ENCODE measurements at regions not wholly inside any gene's neighbourhood (a gene's known extent, or its start where the extent isn't known, plus 50 kb on each side); places are given as distances from the start of the nearest gene placed in this dataset.
A peak's percentile ranks its signal among the peaks of the same experiment; 100 is the strongest.

DNA sequence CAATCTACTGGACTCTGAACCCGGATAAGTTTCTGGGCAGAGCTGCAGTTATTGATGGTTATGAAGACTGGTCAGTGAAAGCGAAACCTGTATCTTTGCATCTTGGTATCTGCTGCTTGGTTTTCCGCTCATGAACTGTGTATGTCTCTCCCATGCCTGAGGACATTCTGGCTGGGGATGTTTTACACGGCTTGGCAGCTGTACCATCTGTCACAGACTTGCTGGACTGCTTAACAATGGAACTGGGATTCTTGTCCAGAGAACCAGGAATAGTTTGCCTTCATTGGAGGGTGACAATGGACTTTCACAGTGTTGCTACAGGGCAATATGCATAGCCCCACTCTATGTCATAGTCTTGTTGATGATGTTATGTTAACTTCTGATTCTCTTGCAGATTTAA lies 119.9 kb upstream of the TMEM106B start:
- peaks cover 3% of the 10 kb centered on the region for H3K9me3 ChIP-seq (ENCODE audit: control insufficient read depth, low read depth, low read length)
- no peaks in the 10 kb centered on the region for H3K36me3 ChIP-seq (ENCODE audit: control insufficient read depth, insufficient read depth, low read length)
- H3K4me1 ChIP-seq (ENCODE audit: control insufficient read depth, insufficient read depth, low read length), result peaks cover 4% of the 10 kb centered on the region
- H3K4me3 ChIP-seq (ENCODE audit: low read length), result no peak overlapping the region
- no peak for DNase-seq
- no CpG with 5 or more reads among the region's 4 CpGs for WGBS (ENCODE audit: insufficient coverage, low lambda C conversion rate)
- no peaks in the 10 kb centered on the region for H3K27me3 ChIP-seq (ENCODE audit: control insufficient read depth, insufficient read depth, low read length)
- H3K27ac ChIP-seq (ENCODE audit: low read length), result peak overlapping the region; percentile 10

DNA sequence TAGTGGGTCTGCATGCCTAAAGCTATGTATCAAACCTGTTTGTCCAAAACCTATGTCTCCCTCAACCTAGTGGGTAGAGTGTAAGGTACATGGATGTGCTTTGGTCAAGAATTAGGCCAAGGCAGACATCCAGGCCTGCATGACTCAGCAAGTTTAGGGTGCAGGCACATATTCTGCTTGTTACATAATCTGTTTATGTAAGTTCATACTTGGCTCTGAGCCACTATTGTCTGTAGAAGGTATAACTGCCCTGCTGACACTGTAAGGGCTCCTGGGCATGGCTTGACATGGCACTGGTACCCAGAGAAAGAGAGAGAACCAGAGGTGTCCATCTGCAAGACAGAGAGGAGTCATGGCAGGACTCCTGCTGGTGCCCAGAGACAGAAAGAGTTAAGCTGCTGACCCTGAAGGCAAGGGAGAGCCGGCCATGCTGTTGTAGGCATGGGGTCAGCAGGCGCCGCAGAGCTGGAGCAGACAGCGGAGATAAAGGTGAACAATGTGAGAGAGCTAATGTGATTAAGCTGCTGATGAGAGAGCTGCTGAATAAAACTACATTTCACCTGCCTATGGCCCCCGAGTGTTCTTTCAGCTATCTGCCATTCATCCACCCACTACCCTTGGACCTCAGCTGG lies 118.5 kb upstream of the TMEM106B start:
- Histone ChIP-seq H3K4me1 (ENCODE audit: control insufficient read depth, insufficient read depth, low read length) (peaks cover 4% of the 10 kb centered on the region), H3K4me3 (ENCODE audit: low read length) (no peak overlapping the region), H3K9me3 (ENCODE audit: control insufficient read depth, low read depth, low read length) (no peaks in the 10 kb centered on the region), H3K27me3 (ENCODE audit: control insufficient read depth, insufficient read depth, low read length) (no peaks in the 10 kb centered on the region), H3K27ac (ENCODE audit: low read length) (no peak overlapping the region), H3K36me3 (ENCODE audit: control insufficient read depth, insufficient read depth, low read length) (no peaks in the 10 kb centered on the region)
- WGBS (ENCODE audit: insufficient coverage, low lambda C conversion rate), result 95% methylated on average over 3 of the region's 5 CpGs
- no peak for DNase-seq

GRCh38 chr7:12093365-12093764 lies 117.7 kb upstream of the TMEM106B start:
- Histone ChIP-seq H3K4me3 (ENCODE audit: low read length) (no peak overlapping the region), H3K27me3 (ENCODE audit: control insufficient read depth, insufficient read depth, low read length) (no peaks in the 10 kb centered on the region), H3K27ac (ENCODE audit: low read length) (no peak overlapping the region), H3K36me3 (ENCODE audit: control insufficient read depth, insufficient read depth, low read length) (no peaks in the 10 kb centered on the region), H3K9me3 (ENCODE audit: control insufficient read depth, low read depth, low read length) (no peaks in the 10 kb centered on the region), H3K4me1 (ENCODE audit: control insufficient read depth, insufficient read depth, low read length) (peaks cover 4% of the 10 kb centered on the region)
- no CpG with 5 or more reads among the region's 1 CpG for WGBS (ENCODE audit: insufficient coverage, low lambda C conversion rate)
- DNase-seq, result no peak

DNA sequence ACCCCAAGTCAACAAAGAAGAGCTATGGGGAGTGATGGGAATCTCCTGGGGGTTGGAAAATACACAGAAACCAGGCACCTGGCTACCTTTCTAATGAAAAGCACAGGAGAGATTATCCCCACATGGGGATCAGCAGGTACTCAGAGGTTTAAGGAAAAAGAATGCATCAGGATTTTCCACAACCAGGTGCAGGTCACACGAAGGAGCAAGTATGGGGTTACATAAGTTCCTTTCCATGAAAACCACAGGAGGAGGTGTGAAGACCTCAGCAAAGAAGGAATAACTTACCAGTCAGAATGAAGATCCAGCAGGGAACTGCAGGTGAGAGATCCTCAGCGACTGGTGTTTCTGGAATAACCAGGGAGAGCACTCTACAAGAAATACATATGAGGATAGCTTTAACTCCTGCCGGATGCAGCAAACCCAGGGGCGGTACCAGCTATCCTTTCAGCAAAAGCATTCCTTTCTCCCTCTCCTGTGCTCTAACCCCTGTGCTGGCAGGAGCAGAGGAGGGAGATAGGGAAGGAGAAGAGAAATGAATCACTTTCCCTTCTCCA lies 116.7 kb upstream of the TMEM106B start:
- Histone ChIP-seq H3K27ac (ENCODE audit: low read length) (no peak overlapping the region), H3K27me3 (ENCODE audit: control insufficient read depth, insufficient read depth, low read length) (no peaks in the 10 kb centered on the region), H3K9me3 (ENCODE audit: control insufficient read depth, low read depth, low read length) (no peaks in the 10 kb centered on the region), H3K36me3 (ENCODE audit: control insufficient read depth, insufficient read depth, low read length) (no peaks in the 10 kb centered on the region), H3K4me3 (ENCODE audit: low read length) (no peak overlapping the region), H3K4me1 (ENCODE audit: control insufficient read depth, insufficient read depth, low read length) (peaks cover 4% of the 10 kb centered on the region)
- WGBS (ENCODE audit: insufficient coverage, low lambda C conversion rate), result no CpG with 5 or more reads among the region's 4 CpGs
- no peak for DNase-seq

DNA sequence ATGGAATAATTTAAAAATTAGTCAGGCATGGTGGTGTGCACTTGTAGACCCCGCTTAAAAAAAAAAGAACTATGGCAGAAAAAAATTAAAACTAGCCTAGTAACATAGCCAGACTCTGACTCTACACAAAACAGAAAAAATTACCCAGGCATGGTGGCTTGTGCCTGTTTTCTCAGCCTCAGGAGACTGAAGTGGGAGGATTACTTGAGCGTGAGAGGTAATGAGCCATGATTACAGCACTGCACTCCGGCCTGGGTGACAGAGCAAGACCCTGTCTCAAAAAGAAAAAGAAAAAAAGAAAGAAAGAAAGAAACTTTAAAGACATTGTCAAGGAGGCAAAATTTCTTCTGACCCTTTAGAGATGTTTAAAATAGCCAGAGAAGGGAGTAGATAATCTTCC lies 109.0 kb upstream of the TMEM106B start:
- 82% methylated on average over 3 of the region's 3 CpGs for WGBS (ENCODE audit: insufficient coverage, low lambda C conversion rate)
- Histone ChIP-seq H3K4me1 (ENCODE audit: control insufficient read depth, insufficient read depth, low read length) (no peaks in the 10 kb centered on the region), H3K27ac (ENCODE audit: low read length) (no peak overlapping the region), H3K36me3 (ENCODE audit: control insufficient read depth, insufficient read depth, low read length) (no peaks in the 10 kb centered on the region), H3K9me3 (ENCODE audit: control insufficient read depth, low read depth, low read length) (no peaks in the 10 kb centered on the region), H3K27me3 (ENCODE audit: control insufficient read depth, insufficient read depth, low read length) (no peaks in the 10 kb centered on the region), H3K4me3 (ENCODE audit: low read length) (no peak overlapping the region)
- no peak for DNase-seq

- Histone ChIP-seq H3K27me3 (ENCODE audit: control insufficient read depth, insufficient read depth, low read length) (no peaks in the 10 kb centered on the region), H3K4me1 (ENCODE audit: control insufficient read depth, insufficient read depth, low read length) (no peaks in the 10 kb centered on the region), H3K27ac (ENCODE audit: low read length) (no peak overlapping the region), H3K4me3 (ENCODE audit: low read length) (no peak overlapping the region), H3K9me3 (ENCODE audit: control insufficient read depth, low read depth, low read length) (no peaks in the 10 kb centered on the region), H3K36me3 (ENCODE audit: control insufficient read depth, insufficient read depth, low read length) (no peaks in the 10 kb centered on the region)
- 91% methylated on average over 3 of the region's 3 CpGs for WGBS (ENCODE audit: insufficient coverage, low lambda C conversion rate)
- no peak for DNase-seq
Observed at GRCh38 chr7:12102527-12102926, 108.6 kb upstream of the TMEM106B start.

- H3K9me3 ChIP-seq (ENCODE audit: control insufficient read depth, low read depth, low read length), result no peaks in the 10 kb centered on the region
- no peak for DNase-seq
- no peaks in the 10 kb centered on the region for H3K36me3 ChIP-seq (ENCODE audit: control insufficient read depth, insufficient read depth, low read length)
- H3K4me1 ChIP-seq (ENCODE audit: control insufficient read depth, insufficient read depth, low read length), result no peaks in the 10 kb centered on the region
- H3K27ac ChIP-seq (ENCODE audit: low read length), result no peak overlapping the region
- H3K4me3 ChIP-seq (ENCODE audit: low read length), result no peak overlapping the region
- H3K27me3 ChIP-seq (ENCODE audit: control insufficient read depth, insufficient read depth, low read length), result no peaks in the 10 kb centered on the region
Observed at GRCh38 chr7:12103948-12104347, 107.1 kb upstream of the TMEM106B start.

DNA sequence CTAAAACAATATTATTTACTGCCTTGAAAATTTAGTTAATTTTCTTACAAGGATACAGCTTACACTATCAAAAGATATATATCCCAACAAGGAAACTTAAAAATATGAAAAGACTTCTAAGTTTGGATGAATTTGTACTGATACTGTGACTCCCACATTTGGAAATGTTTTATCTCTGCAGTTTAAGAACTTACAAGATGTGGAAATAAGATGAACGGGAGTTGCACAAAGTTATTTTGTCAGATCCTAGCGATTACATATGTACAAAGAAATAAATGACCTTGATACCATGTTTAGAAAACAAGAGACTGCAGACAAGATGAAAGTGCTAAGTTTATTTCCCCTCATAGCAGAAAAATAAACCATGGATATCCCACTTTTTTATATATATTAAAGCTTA lies 103.7 kb upstream of the TMEM106B start:
- H3K27ac ChIP-seq (ENCODE audit: low read length), result no peak overlapping the region
- H3K9me3 ChIP-seq (ENCODE audit: control insufficient read depth, low read depth, low read length), result peaks cover 5% of the 10 kb centered on the region

GRCh38 chr7:12107841-12108254 lies 103.2 kb upstream of the TMEM106B start:
- H3K4me3 ChIP-seq (ENCODE audit: low read length), result no peak overlapping the region
- no peaks in the 10 kb centered on the region for H3K36me3 ChIP-seq (ENCODE audit: control insufficient read depth, insufficient read depth, low read length)
- no peak for DNase-seq
- no CpG with 5 or more reads among the region's 3 CpGs for WGBS (ENCODE audit: insufficient coverage, low lambda C conversion rate)
- peaks cover 4% of the 10 kb centered on the region for H3K4me1 ChIP-seq (ENCODE audit: control insufficient read depth, insufficient read depth, low read length)
- H3K27ac ChIP-seq (ENCODE audit: low read length), result no peak overlapping the region
- H3K27me3 ChIP-seq (ENCODE audit: control insufficient read depth, insufficient read depth, low read length), result peaks cover 2% of the 10 kb centered on the region
- H3K9me3 ChIP-seq (ENCODE audit: control insufficient read depth, low read depth, low read length), result peaks cover 5% of the 10 kb centered on the region

More for the DNA sequence above, 103.7 kb upstream of the TMEM106B start:
- Histone ChIP-seq H3K36me3 (ENCODE audit: control insufficient read depth, insufficient read depth, low read length) (no peaks in the 10 kb centered on the region), H3K4me1 (ENCODE audit: control insufficient read depth, insufficient read depth, low read length) (peaks cover 4% of the 10 kb centered on the region), H3K27me3 (ENCODE audit: control insufficient read depth, insufficient read depth, low read length) (peaks cover 2% of the 10 kb centered on the region), H3K4me3 (ENCODE audit: low read length) (no peak overlapping the region)
- no peak for DNase-seq
- WGBS (ENCODE audit: insufficient coverage, low lambda C conversion rate), result no CpG with 5 or more reads among the region's 2 CpGs

DNA sequence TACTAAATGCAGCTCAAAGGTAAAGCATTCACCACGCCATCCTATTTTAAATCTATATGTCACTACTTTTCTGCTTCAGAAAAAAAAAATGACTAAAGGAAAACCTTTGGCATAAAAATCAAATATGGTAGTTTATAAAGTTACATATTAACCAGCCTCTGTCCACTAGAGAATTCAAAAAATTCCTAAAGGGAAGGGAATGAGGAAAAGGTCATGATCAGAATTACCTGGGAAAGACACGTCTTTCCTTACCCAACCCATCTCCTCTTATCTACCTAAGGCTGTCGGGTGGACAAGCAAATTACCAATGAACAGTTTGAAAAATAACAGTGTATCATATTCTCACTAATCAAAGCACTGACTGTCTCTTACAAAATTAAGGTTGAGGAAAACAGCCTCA lies 100.7 kb upstream of the TMEM106B start:
- Histone ChIP-seq H3K36me3 (ENCODE audit: control insufficient read depth, insufficient read depth, low read length) (no peaks in the 10 kb centered on the region), H3K27me3 (ENCODE audit: control insufficient read depth, insufficient read depth, low read length) (peaks cover 2% of the 10 kb centered on the region), H3K4me3 (ENCODE audit: low read length) (no peak overlapping the region), H3K27ac (ENCODE audit: low read length) (no peak overlapping the region), H3K4me1 (ENCODE audit: control insufficient read depth, insufficient read depth, low read length) (peaks cover 4% of the 10 kb centered on the region), H3K9me3 (ENCODE audit: control insufficient read depth, low read depth, low read length) (peaks cover 5% of the 10 kb centered on the region)
- WGBS (ENCODE audit: insufficient coverage, low lambda C conversion rate), result 24% methylated on average over 3 of the region's 3 CpGs
- DNase-seq, result no peak

All from large intestine (tissue), 3 donors.